OCI-LY3 (cell line): ENCODE measurements at regions not wholly inside any gene's neighbourhood (a gene's known extent, or its start where the extent isn't known, plus 50 kb on each side); places are given as distances from the start of the nearest gene placed in this dataset.

Experiments used
- H2AFZ ChIP-seq: fragments of 200-600, 300-600 bp; shearing (Covaris generic); 2 replicates; pipeline ENCODE4 v1.6.0; 2014; ENCODE audit warnings: antibody characterized with exemption, low read depth, low read length
- H3K27ac ChIP-seq: fragments of 200-600, 300-600 bp; sonication (generic); 2 replicates; pipeline ENCODE4 v1.5.1; 2014; ENCODE audit warnings: mild to moderate bottlenecking, low read length, moderate library complexity, mixed read lengths
- H3K27me3 ChIP-seq: fragments of 200-600, 300-600 bp; sonication (generic); 2 replicates; pipeline ENCODE4 v1.6.1; 2014; ENCODE audit warnings: low read depth, low read length, mixed read lengths
- H3K36me3 ChIP-seq: fragments of 200-600, 300-600 bp; sonication (generic); replicated peaks from 2 replicates; pipeline ENCODE3; 2014; ENCODE audit warnings: low read depth, low read length, mixed read lengths
- H3K4me1 ChIP-seq: fragments of 300-600, 200-600 bp; sonication (generic); 2 replicates; pipeline ENCODE4 v1.6.1; 2014; ENCODE audit warnings: low read length, mixed read lengths
- H3K4me2 ChIP-seq: fragments of 200-600, 300-600 bp; sonication (generic); 2 replicates; pipeline ENCODE4 v1.6.1; 2014; ENCODE audit warnings: low read length, mixed read lengths
- H3K4me3 ChIP-seq: fragments of 300-600, 200-600 bp; sonication (generic); 2 replicates; pipeline ENCODE4 v1.5.1; 2014; ENCODE audit warnings: antibody characterized with exemption, mild to moderate bottlenecking, low read length, moderate library complexity
- H3K79me2 ChIP-seq: fragments of 300-600, 200-600 bp; shearing (Covaris generic); 2 replicates; pipeline ENCODE4 v1.6.1; 2014; ENCODE audit warnings: mild to moderate bottlenecking, low read length, mixed read lengths
- H3K9ac ChIP-seq: fragments of 300-600, 200-600 bp; shearing (Covaris generic); 2 replicates; pipeline ENCODE4 v1.6.0; 2014; ENCODE audit warnings: mild to moderate bottlenecking, low read length, moderate library complexity
- H3K9me3 ChIP-seq: fragments of 200-600, 300-600 bp; shearing (Covaris generic); 2 replicates; pipeline ENCODE4 v1.6.1; 2014; ENCODE audit warnings: low read length, mixed read lengths; ENCODE audit not compliant: insufficient read depth
- H4K20me1 ChIP-seq: fragments of 200-600, 300-600 bp; sonication (generic); 2 replicates; pipeline ENCODE4 v1.6.1; 2016; ENCODE audit warnings: low read length, mixed read lengths; ENCODE audit not compliant: insufficient read depth
- CTCF ChIP-seq: fragments of 200-600, 300-600 bp; sonication (generic); IDR thresholded peaks from 2 replicates; pipeline ENCODE4 v1.5.1; 2014; ENCODE audit warnings: antibody characterized with exemption, low read length, low read depth
- EZH2phosphoT487 ChIP-seq: fragments of 200-600 bp; shearing (Covaris generic); IDR thresholded peaks from 2 replicates; pipeline ENCODE4 v1.6.1; 2018; ENCODE audit warnings: antibody characterized with exemption, mixed run types, low read depth

DNA sequence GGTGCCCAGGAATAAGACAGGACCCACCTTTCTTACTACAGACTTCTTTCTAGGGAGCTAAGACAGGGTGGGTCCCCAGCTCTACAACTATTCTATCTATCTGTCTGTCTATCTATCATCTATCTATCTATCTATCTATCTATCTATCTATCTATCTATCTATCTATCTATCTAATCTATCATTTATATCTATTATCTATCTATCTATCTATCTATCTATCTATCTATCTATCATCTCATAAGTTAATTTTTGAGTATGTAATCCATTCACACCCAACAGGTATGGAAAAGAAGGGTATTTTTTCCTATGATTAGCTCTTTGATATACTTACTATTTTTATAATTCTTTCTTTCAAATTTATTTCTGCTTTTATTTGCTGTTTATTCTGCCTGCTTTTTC is 55.9 kb downstream of the BAMBI start:
- Histone ChIP-seq H2AFZ (no peak overlapping the region), H3K9ac (no peak overlapping the region), H3K27me3 (peaks cover 12% of the 10 kb centered on the region), H4K20me1 (no peaks in the 10 kb centered on the region), H3K4me1 (no peaks in the 10 kb centered on the region), H3K27ac (no peak overlapping the region), H3K4me2 (no peak overlapping the region), H3K79me2 (no peaks in the 10 kb centered on the region), H3K36me3 (no peaks in the 10 kb centered on the region), H3K9me3 (no peaks in the 10 kb centered on the region), H3K4me3 (no peak overlapping the region)
- TF ChIP-seq CTCF (no peak), EZH2phosphoT487 (no peak)

GRCh38 chr10:28733647-28734046 is 56.3 kb downstream of the BAMBI start:
- Histone ChIP-seq H3K36me3 (no peaks in the 10 kb centered on the region), H3K79me2 (no peaks in the 10 kb centered on the region), H3K9ac (no peak overlapping the region), H3K4me1 (no peaks in the 10 kb centered on the region), H3K27ac (no peak overlapping the region), H3K27me3 (peaks cover 13% of the 10 kb centered on the region), H3K9me3 (no peaks in the 10 kb centered on the region), H2AFZ (no peak overlapping the region), H4K20me1 (no peaks in the 10 kb centered on the region), H3K4me2 (no peak overlapping the region), H3K4me3 (no peak overlapping the region)
- TF ChIP-seq CTCF (no peak), EZH2phosphoT487 (no peak)

GRCh38 chr10:28734938-28735759 is 57.8 kb downstream of the BAMBI start:
- Histone ChIP-seq H4K20me1 (no peaks in the 10 kb centered on the region), H3K4me1 (no peaks in the 10 kb centered on the region), H3K4me2 (no peak overlapping the region), H3K4me3 (no peak overlapping the region), H3K36me3 (no peaks in the 10 kb centered on the region), H3K9ac (no peak overlapping the region), H3K79me2 (no peaks in the 10 kb centered on the region), H3K27ac (no peak overlapping the region), H2AFZ (no peak overlapping the region), H3K9me3 (no peaks in the 10 kb centered on the region), H3K27me3 (peaks cover 13% of the 10 kb centered on the region)
- no peak for TF ChIP-seq CTCF
- no peak for TF ChIP-seq EZH2phosphoT487

DNA sequence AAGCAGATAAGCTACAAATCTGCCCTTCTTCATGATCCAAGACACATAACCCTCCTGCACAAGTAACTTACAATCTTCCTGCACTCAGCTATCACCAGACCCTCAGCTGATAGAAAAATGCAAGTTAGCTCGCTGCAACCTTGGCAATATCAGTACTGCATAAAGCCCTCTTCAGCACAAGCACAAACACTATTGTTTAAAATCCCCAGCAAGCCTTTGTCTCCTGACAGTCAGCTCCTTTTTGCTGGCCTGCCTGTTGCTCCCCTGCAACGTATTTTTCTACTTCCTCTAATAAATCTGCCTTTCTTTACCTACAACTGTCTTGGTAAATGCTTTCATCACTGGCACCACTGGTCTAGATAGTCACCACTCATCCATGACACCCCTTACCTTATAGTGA is 59.8 kb downstream of the BAMBI start:
- H3K4me1 ChIP-seq = no peaks in the 10 kb centered on the region
- no peaks in the 10 kb centered on the region for H3K79me2 ChIP-seq
- no peak overlapping the region for H3K27ac ChIP-seq
- TF ChIP-seq EZH2phosphoT487 = no peak
- no peak for TF ChIP-seq CTCF
- H4K20me1 ChIP-seq = no peaks in the 10 kb centered on the region
- no peak overlapping the region for H3K9ac ChIP-seq
- H2AFZ ChIP-seq = no peak overlapping the region
- H3K36me3 ChIP-seq = no peaks in the 10 kb centered on the region
- H3K4me3 ChIP-seq = no peak overlapping the region
- H3K9me3 ChIP-seq = no peaks in the 10 kb centered on the region
- H3K4me2 ChIP-seq = no peak overlapping the region
- peaks cover 13% of the 10 kb centered on the region for H3K27me3 ChIP-seq
